ENCODE measurements at regions not wholly inside any gene's neighbourhood (a gene's known extent, or its start where the extent isn't known, plus 50 kb on each side); places are given as distances from the start of the nearest gene placed in this dataset.

- Histone ChIP-seq H3K36me3 (ENCODE audit: low read depth) (no peaks in the 10 kb centered on the region), H3K79me2 (ENCODE audit: low read depth) (no peaks in the 10 kb centered on the region), H3F3A (ENCODE audit: insufficient read depth, low read depth) (no peaks in the 10 kb centered on the region), H3K4me3 (no peak overlapping the region), H3K4me2 (no peak overlapping the region), H3K4me1 (replicated peaks; ENCODE audit: insufficient read depth) (no peaks in the 10 kb centered on the region), H3K9me2 (ENCODE audit: insufficient read depth) (no peaks in the 10 kb centered on the region), H4K20me1 (ENCODE audit: insufficient read depth) (no peaks in the 10 kb centered on the region; the same call in 1 of the 2 replicates), H3K27me3 (ENCODE audit: insufficient read depth, low read depth) (peaks cover 96% of the 10 kb centered on the region), H3K9me3 (ENCODE audit: insufficient read depth, low read depth) (no peaks in the 10 kb centered on the region), H3K27ac (no peak overlapping the region), H2AFZ (no peak overlapping the region)
- no peak for DNase-seq
- intact Hi-C loops (cut with micrococcal nuclease; ENCODE audit: unreplicated experiment) = no loop called here
- TF ChIP-seq EZH2 (IDR thresholded peaks at IDR 0.05; ENCODE audit: low read depth) (no peak), CTCF (conservative IDR thresholded peaks at IDR 0.05) (no peak)
- BruUV-seq (replicated peaks) = no TSS peak
- POLR2A ChIA-PET (ENCODE audit: unreplicated experiment) = no interaction called here
- CTCF ChIA-PET = no interaction called here
These were observed 85.9 kb upstream of the NPVF start for GRCh38 chr7:25314094-25314730.

- Histone ChIP-seq H3F3A (ENCODE audit: insufficient read depth, low read depth) (no peaks in the 10 kb centered on the region), H3K4me2 (no peak overlapping the region), H3K4me1 (replicated peaks; ENCODE audit: insufficient read depth) (no peaks in the 10 kb centered on the region), H3K27me3 (ENCODE audit: insufficient read depth, low read depth) (peaks cover 96% of the 10 kb centered on the region), H2AFZ (no peak overlapping the region), H3K79me2 (ENCODE audit: low read depth) (no peaks in the 10 kb centered on the region), H3K4me3 (no peak overlapping the region), H3K9me2 (ENCODE audit: insufficient read depth) (no peaks in the 10 kb centered on the region), H3K36me3 (ENCODE audit: low read depth) (no peaks in the 10 kb centered on the region), H3K9me3 (ENCODE audit: insufficient read depth, low read depth) (no peaks in the 10 kb centered on the region), H4K20me1 (ENCODE audit: insufficient read depth) (no peaks in the 10 kb centered on the region; the same call in 1 of the 2 replicates), H3K27ac (no peak overlapping the region)
- POLR2A ChIA-PET (ENCODE audit: unreplicated experiment) = no interaction called here
- TF ChIP-seq CTCF (conservative IDR thresholded peaks at IDR 0.05) (no peak), EZH2 (IDR thresholded peaks at IDR 0.05; ENCODE audit: low read depth) (no peak)
- intact Hi-C loops (cut with micrococcal nuclease; ENCODE audit: unreplicated experiment) = no loop called here
- CTCF ChIA-PET = no interaction called here
- DNase-seq = no peak
- BruUV-seq (replicated peaks) = no TSS peak
These were observed 86.5 kb upstream of the NPVF start for GRCh38 chr7:25314731-25315267.

DNA sequence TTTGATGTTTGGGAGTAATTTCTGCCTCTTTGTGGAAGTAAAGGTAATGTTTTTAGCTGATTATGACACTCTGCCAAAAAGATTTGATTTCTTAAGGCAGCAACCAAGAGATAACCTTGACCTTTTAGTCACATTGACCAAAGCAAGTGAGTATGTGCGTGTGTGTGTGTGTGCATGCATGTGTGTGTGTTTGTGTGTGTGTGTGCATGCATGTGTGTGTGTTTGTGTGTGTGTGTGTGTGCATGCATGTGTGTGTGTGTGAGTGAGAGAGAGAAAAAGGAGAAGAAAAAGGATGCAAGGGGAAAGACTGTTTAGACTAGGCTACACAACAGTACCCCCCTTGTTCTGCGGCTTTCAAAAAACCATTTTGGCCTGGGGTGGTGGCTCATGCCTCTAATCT, 88.1 kb upstream of the NPVF start:
- no peaks in the 10 kb centered on the region for H3K79me2 ChIP-seq (ENCODE audit: low read depth)
- DNase-seq = no peak
- H3K9me2 ChIP-seq (ENCODE audit: insufficient read depth) = no peaks in the 10 kb centered on the region
- H4K20me1 ChIP-seq (ENCODE audit: insufficient read depth) = no peaks in the 10 kb centered on the region; the same call in 1 of the 2 replicates
- CTCF ChIA-PET = no interaction called here
- H3K4me3 ChIP-seq = no peak overlapping the region
- H3K36me3 ChIP-seq (ENCODE audit: low read depth) = no peaks in the 10 kb centered on the region
- H3K9me3 ChIP-seq (ENCODE audit: insufficient read depth, low read depth) = no peaks in the 10 kb centered on the region
- no peaks in the 10 kb centered on the region for H3F3A ChIP-seq (ENCODE audit: insufficient read depth, low read depth)
- no peaks in the 10 kb centered on the region for H3K4me1 ChIP-seq (replicated peaks; ENCODE audit: insufficient read depth)
- no peak overlapping the region for H3K4me2 ChIP-seq
- POLR2A ChIA-PET (ENCODE audit: unreplicated experiment) = no interaction called here
- peaks cover 95% of the 10 kb centered on the region for H3K27me3 ChIP-seq (ENCODE audit: insufficient read depth, low read depth)
- no peak overlapping the region for H2AFZ ChIP-seq
- TF ChIP-seq CTCF (conservative IDR thresholded peaks at IDR 0.05) = no peak
- no TSS peak for BruUV-seq (replicated peaks)
- intact Hi-C loops (cut with micrococcal nuclease; ENCODE audit: unreplicated experiment) = no loop called here
- H3K27ac ChIP-seq = no peak overlapping the region
